Fibroblast of skin of left quadriceps (primary cell): ENCODE measurements at regions not wholly inside any gene's neighbourhood (a gene's known extent, or its start where the extent isn't known, plus 50 kb on each side); places are given as distances from the start of the nearest gene placed in this dataset.

Source experiments
- DNase-seq, 2 experiments: peaks; one replicate each; pipeline ENCODE4 v3.0.0-alpha.2; 2013; ENCODE audit warnings: low read depth in 2 of 2

DNA sequence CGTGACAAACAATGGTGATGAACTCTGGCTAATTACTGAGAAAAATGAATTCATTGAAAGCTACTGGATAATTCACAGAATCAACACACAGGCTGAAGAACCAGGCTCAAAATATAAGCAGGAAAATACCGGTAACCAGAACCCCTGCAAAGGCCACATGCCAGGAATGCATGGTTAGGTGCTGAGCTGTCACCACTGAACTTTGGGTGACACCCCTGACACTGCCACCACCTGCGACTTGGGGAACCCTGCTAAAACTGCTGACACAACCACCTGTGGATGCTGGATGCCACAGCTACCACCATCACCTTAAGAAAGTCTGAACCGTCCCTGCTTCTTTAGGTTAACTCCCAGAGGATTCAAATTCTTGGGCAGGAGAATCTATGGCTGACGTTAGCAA lies 72.0 kb upstream of the NR4A3 start:
- DNase-seq, result no peak

DNA sequence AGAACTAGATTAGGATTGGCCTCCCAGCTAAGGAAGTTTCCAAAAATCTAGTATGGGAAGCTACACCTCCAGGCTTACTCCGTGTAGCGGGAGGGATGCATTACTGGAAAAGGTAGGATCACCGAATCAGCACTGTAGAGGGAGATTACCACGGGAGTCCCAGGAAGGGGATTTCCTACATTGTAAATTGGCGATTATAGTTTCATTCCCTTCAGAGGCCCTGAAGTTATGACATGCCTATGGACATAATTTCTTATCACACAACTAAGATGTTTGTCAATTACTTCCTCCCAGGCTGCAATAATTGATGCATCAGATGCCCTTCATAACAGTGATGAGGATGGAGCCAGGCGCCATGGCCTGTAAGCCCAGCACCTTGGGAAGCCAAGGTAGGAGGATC lies 71.2 kb upstream of the NR4A3 start:
- no peak for DNase-seq

DNA sequence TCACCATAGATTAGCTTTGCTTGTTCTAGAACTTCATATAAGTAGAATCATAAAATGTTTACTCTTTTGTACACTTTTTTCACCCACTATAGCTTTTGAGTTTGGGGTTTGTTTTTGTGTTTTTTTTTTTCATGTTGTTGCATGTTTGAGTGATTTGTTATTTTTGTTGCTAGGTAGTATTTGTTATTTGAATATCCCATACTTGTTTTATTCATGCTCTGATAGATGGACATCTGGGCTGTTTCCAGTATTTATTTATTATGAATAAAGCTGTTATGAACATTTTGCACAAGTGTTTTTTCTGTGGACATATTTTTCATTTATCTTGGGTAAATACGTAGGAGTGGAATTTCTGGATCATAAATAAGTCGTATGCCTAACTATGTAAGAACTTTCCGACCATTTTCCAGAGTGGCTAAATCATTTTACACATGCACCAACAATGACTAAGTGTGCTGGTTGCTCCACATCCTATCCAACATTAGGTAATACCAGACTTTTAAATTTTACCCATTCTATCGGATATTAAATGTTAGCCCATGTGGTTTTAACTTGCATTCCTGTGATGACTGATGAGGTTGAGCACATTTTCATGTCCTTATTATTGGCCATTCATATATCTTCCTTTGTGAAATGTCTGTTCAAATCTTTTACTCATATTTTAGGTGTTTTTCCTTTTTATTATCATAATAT lies 69.1 kb upstream of the NR4A3 start:
- DNase-seq, result peak; percentile 88 to 90

DNA sequence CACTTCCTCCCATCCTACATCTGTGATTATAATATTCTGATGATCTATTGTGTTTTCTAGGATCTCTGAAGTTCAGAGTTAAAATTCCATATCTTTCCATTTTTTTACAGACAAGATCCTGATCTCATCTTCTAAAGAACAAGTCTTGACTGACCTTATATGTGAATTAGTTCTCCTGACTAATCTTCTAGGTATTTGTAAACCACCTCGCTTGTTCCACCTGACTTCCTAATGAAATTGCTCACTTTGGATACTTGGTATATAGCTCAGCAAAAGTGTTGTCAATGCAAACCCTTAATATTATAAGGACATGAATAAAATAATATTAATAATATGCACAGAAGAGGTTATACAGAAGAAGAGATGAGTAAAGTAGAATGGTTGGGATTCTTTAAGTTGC lies 68.2 kb upstream of the NR4A3 start:
- no peak for DNase-seq

DNA sequence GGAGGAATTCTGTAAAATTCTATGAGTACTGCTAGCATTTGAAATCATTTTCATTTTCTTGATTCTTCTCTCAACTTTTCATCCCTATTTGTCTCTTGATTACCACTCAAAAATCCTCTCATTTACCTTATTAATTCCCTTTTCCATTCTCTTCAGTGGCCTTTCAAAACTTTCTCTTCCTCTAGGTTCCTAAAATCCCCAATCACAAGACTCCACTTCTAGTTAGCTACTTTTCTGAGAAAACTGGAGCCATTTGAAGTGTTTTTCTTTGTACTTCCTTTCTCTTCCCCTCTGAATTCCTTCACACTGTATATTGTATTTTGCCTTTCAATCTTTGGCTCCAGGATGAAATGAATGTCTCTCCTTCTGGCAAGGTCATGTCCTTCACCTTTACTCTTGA lies 61.3 kb upstream of the NR4A3 start:
- no peak for DNase-seq

DNA sequence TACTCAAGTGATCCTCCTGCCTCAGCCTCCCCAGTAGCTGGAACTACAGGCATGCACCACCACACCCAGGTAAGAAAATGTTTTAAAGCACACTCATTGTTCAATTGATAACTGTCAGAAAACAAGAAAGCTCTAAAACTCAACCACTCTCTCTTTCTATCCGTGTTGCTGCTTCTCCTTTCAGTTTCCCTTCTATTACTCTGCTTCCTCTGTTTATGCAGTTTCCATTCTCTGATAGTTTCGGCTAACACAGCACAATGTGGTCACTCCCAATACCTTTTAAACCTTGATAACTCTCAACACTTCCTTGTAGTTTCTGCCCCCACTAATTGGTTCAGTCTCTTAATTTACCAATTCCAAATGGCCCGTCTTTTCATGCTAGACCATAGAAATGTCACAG lies 59.2 kb upstream of the NR4A3 start:
- DNase-seq, result no peak
